ENCODE measurements at regions not wholly inside any gene's neighbourhood (a gene's known extent, or its start where the extent isn't known, plus 50 kb on each side); places are given as distances from the start of the nearest gene placed in this dataset.
"Not testable (repeated sequence)": the region's sequence is repeated elsewhere in the genome, so short reads cannot be mapped to it uniquely, and the experiment has no call there.

DNA sequence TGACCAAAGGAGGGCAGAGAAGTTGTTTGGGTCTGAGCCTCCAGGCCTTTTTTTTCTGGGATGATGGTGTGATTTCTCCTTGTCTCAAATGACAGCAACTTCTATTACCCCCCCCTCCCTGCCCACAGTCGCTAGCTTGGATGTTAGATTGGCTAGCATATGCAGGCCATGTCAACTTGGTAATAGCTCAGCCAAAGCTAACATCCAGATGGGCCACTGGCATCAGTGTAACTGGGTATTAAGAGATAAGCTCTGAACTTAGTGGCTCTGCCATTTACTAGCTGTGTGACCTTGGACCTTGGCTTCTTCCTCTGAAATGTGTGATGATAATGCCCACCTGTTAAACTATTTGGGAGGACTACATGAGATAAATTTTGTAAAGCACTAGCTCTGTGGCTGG is 86.9 kb upstream of the TSPAN2 start:
- no peak for DNase-seq

DNA sequence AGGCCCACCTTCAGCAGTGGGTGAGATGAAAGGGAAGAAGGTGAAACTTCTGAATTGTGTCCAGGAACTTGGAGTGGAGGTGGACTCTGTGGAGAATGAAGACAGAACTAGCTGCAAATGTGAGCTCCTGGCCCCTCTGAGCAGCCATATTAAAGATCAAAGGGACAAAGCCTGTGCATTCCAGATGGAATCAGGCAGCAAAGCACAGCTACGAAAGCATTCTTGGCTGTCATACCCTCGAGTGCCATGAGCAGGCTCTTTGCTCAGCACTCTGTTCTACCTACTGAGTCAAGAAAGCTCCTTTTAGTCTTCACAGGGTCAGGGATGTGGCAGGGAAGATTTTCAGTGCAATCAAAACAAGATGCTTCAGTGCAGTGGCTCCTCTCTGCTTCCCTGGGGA is 86.3 kb upstream of the TSPAN2 start:
- DNase-seq: no peak

DNA sequence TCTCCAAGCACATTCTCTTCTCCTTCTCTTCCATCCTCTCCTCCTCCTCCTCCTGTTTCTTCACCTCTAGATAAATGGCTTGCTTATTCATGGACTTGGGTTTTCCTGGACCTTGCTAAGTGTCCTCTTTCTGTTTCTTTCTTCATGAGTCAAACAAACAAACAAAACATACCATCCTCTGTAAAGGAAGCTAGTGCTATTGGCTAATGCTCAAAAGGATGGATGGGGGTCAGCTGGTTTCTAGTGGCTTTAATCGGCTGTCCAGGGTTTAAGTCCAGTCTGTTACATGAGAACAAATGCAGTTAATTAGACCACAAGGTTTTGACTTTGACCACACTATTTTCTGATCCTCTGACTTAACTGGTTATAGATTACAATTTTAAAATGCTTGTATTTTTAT is 83.8 kb upstream of the TSPAN2 start:
- DNase-seq: no peak

DNA sequence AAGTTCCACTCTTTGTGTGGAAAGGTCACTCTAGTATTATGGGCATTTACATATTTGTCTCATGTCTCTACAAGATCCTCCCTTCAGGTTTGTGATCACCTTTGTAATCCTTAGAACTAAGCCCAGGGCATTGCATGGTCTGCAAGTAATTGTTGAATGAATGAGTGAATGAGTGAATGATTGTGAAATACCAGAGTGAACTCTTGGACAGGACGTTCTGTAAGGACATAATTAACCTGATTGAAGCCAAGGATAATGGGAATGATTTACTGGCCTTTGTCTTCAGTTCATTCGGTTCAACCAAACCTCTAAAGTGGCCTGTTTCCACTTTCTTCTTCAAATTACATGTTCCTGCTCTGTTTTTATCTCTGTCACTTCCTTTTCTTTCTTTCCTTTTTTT is 83.0 kb upstream of the TSPAN2 start:
- no peak for DNase-seq

DNA sequence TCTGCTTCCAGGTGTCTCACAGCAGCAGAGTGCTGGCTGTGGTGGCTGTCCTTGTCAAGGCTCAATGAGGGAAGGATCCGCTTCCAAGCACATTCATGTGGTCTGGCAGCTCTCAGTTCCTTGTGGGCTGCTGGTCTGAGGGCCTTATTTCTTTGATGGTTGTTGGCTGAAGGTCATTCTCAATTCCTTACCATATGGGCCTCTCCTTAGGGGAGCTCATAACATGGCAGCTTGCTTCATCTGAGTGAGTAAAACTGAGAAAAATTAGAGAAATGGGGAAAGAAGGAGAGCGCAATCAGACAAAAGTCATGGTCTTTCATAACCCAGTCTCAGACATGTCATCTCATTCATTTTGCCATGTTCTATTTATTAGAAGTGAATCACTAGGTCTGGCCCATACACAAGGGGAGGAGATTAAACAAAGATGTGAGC is 81.7 kb upstream of the TSPAN2 start:
- no peak for DNase-seq

DNA sequence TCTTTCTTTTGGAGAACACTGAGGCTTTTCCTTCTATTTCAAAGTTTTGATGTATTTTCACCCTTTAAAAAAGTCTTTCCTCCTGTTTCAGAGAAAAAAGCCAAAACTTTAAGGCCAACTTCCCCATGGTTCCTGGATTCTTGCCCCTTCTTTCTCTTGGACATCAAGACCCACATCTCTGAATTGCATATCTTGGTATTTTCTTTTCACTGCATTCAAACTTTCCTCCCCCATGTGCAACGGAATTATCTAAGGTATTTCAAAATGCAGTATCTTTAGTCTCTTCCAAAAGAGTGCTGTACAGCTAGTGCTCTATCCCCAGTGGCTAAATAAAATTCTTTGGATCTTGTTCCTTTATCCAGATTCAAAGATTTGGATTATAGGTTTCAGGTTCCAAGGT is 81.1 kb upstream of the TSPAN2 start:
- DNase-seq: no peak

DNA sequence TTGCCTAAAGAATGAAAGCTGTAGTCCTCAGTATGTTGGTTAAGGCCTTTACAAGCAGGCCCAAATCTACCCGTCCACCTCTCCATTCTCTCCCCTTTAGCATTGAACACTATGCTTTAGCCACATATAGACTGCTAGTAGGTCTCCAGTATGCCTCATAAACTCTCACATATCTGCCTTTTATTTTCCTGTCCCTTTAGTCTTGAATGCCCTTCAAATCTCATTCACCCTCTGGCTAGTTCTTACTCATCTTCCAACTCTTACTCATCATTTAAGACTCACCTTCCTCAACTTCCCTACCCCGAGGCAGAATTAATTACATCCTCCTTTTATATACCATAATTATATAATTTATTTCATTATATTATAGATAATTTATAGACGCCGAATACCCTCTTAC is 78.7 kb upstream of the TSPAN2 start:
- DNase-seq: no peak

DNA sequence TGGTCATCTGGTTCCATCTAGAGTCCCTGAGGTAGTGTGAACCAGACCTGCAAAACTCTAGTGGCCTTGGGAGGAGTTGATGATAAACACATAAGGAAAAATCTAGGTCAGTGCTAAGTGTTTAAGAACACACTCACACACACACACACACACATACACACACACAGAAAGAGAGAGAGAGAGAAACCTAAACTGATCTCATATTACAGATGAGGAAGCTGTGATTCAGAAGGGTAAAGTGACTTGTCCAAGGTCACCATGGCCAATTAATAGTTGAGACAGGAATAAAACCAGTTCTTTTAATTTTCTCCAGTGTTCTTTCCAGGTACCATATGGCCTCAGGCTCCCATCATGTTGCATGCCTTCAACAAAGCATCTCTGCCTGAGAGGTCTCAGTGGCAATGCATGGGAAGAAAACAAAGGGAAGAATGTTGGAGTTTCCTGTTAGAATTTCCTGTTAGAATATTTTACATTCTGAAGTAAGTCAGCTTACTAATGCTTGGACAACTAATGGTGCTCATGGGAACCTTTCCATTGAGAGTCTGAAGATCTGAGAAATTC is 77.3 kb upstream of the TSPAN2 start:
- no peak for DNase-seq

DNA sequence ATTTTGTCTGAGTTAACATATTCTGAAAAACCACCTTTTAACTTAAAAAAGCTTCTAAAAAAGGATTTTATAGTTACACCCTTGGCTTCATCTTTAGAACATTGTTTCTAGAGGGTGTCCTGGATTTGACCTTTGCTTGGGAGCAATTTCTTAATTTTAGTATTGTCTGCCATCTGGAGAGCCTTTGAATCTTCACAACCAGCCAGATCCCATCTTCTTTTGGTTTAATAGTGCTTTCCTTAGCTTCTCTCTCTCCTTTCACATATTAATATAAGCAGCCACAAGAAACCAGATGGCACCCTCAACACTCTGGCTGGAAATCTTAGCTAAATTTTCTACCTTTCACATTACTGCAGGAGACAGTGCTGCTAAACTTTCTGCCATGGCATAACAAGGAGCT is 76.5 kb upstream of the TSPAN2 start:
- no peak for DNase-seq

DNA sequence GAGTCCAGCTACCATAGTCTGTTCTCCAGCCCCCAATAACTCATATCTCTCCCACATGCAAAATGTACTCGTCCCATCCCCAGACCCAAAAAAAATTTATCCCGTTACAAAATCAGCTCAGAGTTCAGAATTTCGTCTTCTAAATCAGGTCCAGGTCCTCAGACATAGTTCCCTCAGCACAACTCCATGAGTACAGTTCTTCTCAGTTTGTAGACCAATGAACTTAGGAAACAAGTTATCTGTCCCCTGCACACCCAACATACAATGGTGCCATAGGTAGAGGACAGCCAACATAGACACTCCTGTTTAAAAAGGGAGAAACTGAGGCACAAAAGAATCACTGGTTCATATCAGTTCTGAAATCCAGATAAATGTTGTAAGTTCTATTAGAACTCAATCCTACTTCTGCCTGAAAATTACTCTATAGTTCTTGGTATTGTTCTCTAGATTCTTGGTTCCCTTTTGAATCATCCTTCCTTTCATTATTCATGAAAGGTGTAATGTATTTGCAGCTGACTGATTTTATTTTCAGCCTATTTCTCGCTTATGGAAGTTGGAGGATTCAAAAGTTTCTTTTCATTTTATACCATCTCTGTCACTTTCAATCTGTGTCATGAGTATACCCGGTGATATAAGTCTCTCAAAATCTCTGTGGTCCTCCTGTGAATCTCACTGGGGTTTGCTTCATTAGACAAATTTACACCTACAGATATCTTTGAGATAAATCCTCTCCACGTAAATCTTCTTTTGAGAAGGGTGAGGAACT is 75.8 kb upstream of the TSPAN2 start:
- DNase-seq: no peak

DNA sequence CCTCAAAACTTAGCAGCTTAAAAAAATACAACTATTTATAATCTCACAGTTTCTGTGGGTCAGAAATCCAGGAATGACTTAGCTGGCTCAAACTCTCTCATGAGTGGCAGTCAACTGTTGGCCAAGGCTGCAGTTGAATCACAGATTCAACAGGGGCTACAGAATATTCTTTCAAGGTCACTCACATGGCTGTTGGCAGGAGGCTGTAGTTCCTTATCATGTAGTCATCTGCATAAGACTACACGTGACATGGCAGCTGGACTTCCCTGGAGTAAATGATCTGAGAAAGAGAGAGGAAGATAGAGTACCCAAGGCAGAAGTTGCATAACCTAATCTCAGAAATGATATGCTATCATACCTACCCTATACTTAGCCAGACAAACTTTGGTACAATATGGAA is 75.2 kb upstream of the TSPAN2 start:
- DNase-seq: no peak

DNA sequence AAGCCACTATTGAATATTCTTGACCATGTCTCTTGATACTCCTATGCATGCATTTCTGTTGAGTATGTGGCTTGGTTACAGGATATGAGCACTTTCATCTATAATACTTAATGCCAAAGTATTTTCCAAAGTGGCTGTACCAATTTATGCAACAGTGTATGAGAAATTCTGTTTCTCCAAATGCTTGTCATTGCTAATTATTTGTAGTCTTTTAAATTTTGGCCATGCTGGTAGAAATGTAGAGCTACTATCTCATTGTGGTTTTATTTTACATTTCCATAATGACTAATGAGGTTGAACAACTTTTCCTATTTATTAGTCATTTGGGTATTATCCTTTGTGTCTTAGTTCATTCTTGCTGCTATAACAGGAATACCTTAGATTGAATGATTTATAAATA is 71.4 kb upstream of the TSPAN2 start:
- DNase-seq: no peak

DNA sequence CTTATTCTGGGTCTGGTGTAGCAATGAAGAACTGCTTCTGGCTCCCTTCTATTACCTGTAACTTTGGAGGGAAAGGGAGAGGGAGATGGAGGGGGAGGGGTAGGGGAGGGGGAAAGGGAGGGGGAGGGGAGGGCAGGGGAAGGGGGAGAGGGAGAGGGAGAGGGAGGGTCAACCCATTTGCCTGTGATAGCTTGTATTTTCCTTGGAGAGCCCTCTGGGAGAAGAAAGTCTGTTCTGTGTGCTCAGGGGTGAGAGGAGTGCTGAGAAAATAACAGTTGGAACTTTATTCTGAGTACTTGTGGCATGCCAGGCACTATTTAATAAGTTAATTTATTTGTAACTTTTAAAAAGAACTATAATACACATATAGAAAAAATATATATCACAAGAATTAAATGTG is 70.7 kb upstream of the TSPAN2 start:
- no peak for DNase-seq

DNA sequence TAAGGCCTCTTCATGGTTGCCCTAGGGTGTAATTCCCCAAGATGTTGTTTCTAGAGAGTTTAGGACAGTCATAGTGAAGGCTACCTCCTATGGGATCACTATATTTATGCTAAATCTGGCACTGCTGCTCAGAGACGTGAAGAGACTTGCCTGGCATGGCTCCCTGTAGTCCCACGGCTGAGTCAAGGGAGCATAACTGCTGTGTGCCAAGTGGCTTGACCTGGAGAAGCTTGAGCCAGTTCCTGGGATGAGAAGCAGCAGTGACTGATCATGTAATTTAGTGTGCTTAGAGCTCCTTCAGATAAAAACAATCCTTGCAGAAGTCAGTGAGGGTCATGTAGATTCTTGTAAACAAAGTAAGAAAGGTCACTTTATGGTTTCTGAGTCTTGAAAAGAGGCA is 68.9 kb upstream of the TSPAN2 start:
- DNase-seq: no peak

DNA sequence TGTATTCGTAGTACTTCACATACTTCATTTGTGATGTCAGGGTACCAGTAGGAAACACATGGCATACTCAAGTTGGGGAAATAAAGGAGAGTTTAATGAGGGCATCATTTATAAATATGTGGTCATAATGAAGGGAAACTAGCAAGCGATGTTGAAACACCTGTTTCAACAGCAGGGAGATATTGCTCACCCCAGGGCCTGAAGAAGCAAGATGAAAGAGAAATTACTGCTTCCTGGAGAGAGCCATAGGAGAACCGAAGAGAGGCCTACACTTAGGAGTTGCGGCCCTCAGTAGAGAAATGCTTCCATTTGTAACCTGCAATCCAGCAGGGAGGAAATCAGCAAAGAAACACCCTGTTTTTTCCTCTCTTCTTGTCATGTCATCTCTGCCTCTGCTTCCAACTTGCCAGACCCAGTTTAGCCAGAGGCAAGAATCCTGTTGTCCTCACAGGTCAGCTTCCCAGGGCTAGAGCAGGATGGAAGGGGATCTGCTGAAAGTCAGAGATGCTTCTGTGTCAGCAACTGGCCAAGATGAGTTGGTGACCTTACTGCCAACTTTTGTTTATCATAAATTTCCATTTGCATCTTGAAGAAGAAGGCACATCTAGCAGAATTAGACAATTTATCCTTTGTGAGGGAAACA is 67.6 kb upstream of the TSPAN2 start:
- DNase-seq: no peak

DNA sequence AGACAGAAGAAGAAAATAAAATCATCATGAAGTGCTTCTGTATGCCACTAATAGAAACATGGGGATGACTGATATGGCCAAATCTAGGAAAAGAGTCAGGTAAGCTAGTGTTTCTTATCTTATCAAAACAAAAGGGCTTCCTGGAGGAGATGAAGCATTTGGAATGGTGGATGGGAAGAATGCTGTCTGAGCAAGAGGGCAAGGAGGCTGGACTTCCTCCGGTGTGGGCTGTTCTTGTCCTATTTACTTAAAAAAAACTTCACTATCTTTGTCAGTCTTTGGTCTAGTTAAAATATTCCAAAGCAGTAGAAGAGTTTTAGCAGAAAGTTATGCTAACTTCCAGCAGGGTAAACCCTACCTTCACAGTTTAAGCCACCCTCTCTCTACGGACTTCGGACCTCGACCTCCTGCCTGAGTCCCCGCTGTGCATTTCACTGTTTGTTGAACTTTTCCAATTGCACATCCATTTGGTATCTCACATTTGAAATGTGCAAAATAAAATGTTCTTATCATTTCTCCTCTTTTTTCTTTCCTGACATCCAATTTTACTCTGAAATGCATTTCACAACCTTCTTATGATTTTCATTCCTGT is 64.8 kb upstream of the TSPAN2 start:
- DNase-seq: no peak

DNA sequence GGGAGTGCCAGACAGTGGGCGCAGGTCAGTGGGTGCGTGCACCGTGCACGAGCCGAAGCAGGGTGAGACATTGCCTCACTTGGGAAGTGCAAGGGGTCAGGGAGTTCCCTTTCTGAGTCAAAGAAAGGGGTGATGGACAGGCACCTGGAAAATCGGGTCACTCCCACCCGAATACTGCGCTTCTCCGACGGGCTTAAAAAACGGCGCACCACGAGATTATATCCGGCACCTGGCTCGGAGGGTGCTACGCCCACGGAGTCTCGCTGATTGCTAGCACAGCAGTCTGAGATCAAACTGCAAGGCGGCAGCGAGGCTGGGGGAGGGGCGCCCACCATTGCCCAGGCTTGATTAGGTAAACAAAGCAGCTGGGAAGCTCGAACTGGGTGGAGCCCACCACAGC is 58.6 kb upstream of the TSPAN2 start:
- not testable (repeated sequence) for DNase-seq

DNA sequence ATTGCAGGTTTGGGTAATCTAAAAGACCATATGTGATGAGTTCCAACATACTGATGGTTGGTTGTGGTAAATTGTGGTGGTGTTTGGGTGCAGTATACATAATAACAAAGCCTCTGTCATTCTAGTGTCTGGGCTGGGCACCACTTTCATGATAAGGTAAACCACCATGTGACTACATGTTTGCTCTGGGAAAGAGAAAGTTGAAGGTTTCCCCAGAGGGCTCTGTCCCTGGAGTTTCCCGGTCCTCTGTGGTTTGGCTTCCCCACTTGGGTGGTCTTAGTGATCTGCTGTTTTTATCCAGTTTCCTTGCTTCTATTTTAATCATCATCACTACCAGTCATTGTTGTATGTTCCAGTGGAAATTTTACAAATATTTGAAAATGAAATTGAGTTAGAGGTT is 55.9 kb upstream of the TSPAN2 start:
- no peak for DNase-seq

DNA sequence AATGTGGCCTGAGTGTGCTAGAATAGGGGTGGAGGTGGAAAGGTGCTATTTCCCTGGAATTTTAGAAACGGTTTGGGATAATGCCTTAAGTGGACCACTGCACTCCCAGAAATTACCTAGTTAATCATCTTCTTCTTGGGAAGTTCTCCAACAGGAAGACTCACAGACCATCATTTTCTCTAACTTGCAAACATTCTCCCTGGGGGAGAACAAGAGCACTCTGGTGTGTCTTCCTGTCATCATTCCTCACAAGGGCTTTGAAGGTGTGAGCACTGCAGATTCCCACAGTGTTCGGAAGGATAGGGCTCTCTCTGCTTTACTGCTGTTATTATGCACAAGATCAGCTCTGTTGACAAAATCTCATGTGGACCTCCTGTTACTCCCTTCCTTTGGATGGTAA is 54.9 kb upstream of the TSPAN2 start:
- no peak for DNase-seq

DNA sequence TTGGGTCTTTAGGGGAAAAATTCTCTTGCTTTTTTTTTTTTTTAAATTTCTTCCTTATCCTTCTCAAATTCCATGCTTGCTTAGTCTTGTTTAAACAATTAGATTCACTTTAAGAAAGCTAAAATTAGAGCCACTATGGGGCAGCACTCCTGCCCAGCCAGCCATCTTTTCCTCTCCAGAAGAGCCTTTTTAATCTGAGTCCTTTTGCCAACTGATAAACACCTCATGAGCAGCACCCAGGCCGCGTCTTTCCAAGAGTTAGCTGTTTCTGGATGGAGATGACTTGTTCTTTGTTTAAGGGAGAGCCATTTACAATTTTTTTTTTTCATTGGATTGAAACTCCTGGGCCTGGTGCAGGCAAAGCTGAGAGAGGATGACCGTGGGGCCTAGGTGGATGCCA is 53.3 kb upstream of the TSPAN2 start:
- no peak for DNase-seq

DNA sequence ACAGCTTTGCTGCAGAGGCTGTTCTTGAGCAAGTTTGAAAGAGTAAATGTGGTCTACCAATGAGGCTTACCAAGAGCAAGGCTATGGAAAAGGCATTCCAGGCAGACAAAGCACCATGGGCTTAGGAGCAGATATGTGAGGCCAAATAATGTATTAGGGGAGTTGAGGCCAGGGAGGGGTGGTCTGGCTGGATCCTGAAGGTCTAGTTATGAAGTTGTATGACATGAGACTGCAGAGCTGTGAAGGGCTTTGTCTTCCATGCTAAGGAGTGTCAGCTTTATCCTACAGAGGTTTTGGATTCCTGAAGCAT is 51.8 kb upstream of the TSPAN2 start:
- DNase-seq: no peak

DNA sequence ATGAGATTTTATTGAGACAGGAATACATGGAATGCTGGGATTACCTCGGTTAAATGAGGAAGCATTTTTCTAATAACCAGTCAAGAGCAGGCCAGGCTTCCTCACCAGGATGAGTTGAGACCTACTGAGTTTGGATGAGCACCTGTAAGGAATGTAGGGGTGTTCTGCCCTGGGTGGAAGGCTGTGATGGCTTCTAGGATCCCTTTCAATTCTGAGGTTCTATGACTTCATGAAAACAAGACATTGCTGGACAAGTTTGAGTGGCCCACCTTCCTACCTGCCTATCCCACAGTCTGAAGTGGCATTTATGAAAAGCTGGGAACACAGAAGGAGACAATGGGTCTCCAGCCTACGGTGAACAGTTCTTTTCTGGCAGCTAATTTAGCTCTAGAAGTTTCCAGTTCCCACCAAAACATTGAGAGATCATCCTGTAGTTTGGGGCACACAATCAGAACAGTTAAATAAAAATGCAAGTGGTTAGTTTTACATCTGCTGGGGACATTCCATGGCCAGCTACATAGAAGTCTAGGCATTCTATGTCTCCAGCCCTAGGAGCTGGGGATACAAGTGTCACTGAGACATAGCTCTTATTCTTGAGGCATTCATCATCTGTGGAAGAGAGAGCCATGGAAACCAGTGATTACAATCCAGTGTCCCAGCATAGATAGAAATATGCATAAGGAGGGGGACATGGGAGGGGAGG is 51.3 kb upstream of the TSPAN2 start:
- no peak for DNase-seq

DNA sequence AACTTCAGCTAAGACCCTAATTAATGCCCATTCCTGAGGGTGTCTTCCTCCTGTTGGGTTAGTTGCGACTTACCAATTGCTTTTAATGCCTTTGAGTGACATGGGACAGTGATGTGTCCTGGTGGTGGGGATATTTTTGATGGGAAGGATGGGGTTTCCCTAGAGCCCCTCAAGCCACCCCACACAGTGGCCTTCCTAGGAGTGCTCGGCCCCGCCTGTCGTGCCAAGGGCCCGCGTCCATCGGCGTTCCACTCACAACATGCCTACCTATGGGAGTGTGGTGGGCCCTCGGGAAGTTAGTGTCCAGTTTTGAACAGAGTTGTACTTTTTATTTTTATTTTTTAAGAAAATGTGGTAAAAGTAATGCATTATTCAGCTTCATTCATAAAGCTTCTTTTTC is 50.1 kb upstream of the TSPAN2 start:
- DNase-seq: no peak
